SK-N-SH (cell line): ENCODE measurements at regions not wholly inside any gene's neighbourhood (a gene's known extent, or its start where the extent isn't known, plus 50 kb on each side); places are given as distances from the start of the nearest gene placed in this dataset.
A peak's percentile ranks its signal among the peaks of the same experiment; 100 is the strongest.

Source experiments
- CTCF ChIA-PET: fragments of 300-600, 350-600 bp; formaldehyde crosslinking; extraction: SDS; loops from one replicate; lab custom pipeline; 2021; lab: Yijun Ruan, JAX
- POLR2A ChIA-PET: fragments of 350-600 bp; sonication (Branson Sonifier 250); formaldehyde crosslinking; extraction: SDS; loops from one replicate; lab custom pipeline; 2020; ENCODE audit warnings: antibody characterized with exemption, inconsistent platforms; lab: Yijun Ruan, JAX
- DNase-seq: peaks from one replicate; pipeline ENCODE4 v3.0.0; 2012
- H2AFZ ChIP-seq: fragments of 200-600 bp; sonication (generic); 2 replicates; pipeline ENCODE4 v1.8.1; 2016; ENCODE audit warnings: antibody characterized with exemption, mild to moderate bottlenecking, low read depth
- H3F3A ChIP-seq: fragments of 200-600 bp; sonication (generic); replicated peaks from 2 replicates; pipeline ENCODE3; 2016; ENCODE audit warnings: antibody characterized with exemption, mild to moderate bottlenecking; ENCODE audit not compliant: insufficient read depth
- H3K27ac ChIP-seq, 2 experiments: fragments of 200-500 bp in 1 of 2; fragments of 200-600 bp in 1 of 2; sonication (Bioruptor generic) in 1 of 2; sonication (generic), shearing (Covaris generic) in 1 of 2; 2 replicates each; pipeline versions ENCODE4 v1.5.1 to v1.6.1; 2014 to 2016; ENCODE audit warnings: low read depth in 2 of 2, inconsistent platforms in 1 of 2, low read length in 1 of 2, mild to moderate bottlenecking in 1 of 2, mixed read lengths in 1 of 2
- H3K27me3 ChIP-seq: fragments of 200-600 bp; sonication (generic), shearing (Covaris generic); 2 replicates; pipeline ENCODE4 v1.6.1; 2016; ENCODE audit warnings: mixed run types; ENCODE audit not compliant: insufficient read depth
- H3K36me3 ChIP-seq, 2 experiments: fragments of 200-500 bp in 1 of 2; fragments of 200-600 bp in 1 of 2; sonication (Bioruptor generic) in 1 of 2; sonication (generic) in 1 of 2; replicated peaks in 1 of 2; 2 replicates each; pipeline versions ENCODE3 to v1.5.1; 2014 to 2016; ENCODE audit warnings: low read length in 1 of 2, mild to moderate bottlenecking in 1 of 2; ENCODE audit not compliant: insufficient read depth in 2 of 2, control insufficient read depth in 1 of 2
- H3K4me1 ChIP-seq, 2 experiments: fragments of 200-500 bp in 1 of 2; fragments of 200-600 bp in 1 of 2; sonication (Bioruptor generic) in 1 of 2; sonication (generic), shearing (Covaris generic) in 1 of 2; 2 replicates each; pipeline versions ENCODE4 v1.5.1 to v1.6.1; 2014 to 2016; ENCODE audit warnings: low read depth in 1 of 2, low read length in 1 of 2, mixed run types in 1 of 2; ENCODE audit not compliant: insufficient read depth in 2 of 2, control insufficient read depth in 1 of 2
- H3K4me2 ChIP-seq: fragments of 200-600 bp; sonication (generic), shearing (Covaris generic); 2 replicates; pipeline ENCODE4 v1.6.1; 2017; ENCODE audit warnings: mixed run types
- H3K4me3 ChIP-seq, 2 experiments: fragments of 200-500 bp in 1 of 2; fragments of 200-600 bp in 1 of 2; sonication (Bioruptor generic) in 1 of 2; sonication (generic), shearing (Covaris generic) in 1 of 2; 2 replicates each; pipeline versions ENCODE4 v1.5.1 to v1.8.1; 2014 to 2016; ENCODE audit warnings: low read depth in 2 of 2, inconsistent platforms in 1 of 2, low read length in 1 of 2, mild to moderate bottlenecking in 1 of 2, mixed read lengths in 1 of 2, moderate library complexity in 1 of 2
- H3K79me2 ChIP-seq: fragments of 200-600 bp; sonication (generic); 2 replicates; pipeline ENCODE4 v1.8.1; 2017; ENCODE audit warnings: mild to moderate bottlenecking; ENCODE audit not compliant: insufficient read depth
- H3K9ac ChIP-seq: fragments of 200-600 bp; sonication (generic); 2 replicates; pipeline ENCODE4 v1.6.1; 2017; ENCODE audit warnings: mixed run types
- H3K9me2 ChIP-seq: fragments of 200-600 bp; sonication (generic); 2 replicates; pipeline ENCODE4 v1.6.1; 2017; ENCODE audit warnings: mixed run types
- H3K9me3 ChIP-seq: fragments of 200-600 bp; sonication (generic); 2 replicates; pipeline ENCODE4 v1.6.1; 2017; ENCODE audit warnings: mixed run types, mild to moderate bottlenecking, moderate library complexity
- H4K20me1 ChIP-seq: fragments of 200-600 bp; sonication (generic); 2 replicates; pipeline ENCODE4 v1.6.1; 2017; ENCODE audit warnings: mild to moderate bottlenecking, mixed run types; ENCODE audit not compliant: insufficient read depth
- EP300 ChIP-seq, 2 experiments: IDR thresholded peaks; 2 replicates each; pipeline versions ENCODE4 v1.4.0 to v1.6.1; 2012; ENCODE audit warnings: borderline replicate concordance in 1 of 2, low read depth in 1 of 2, low read length in 1 of 2
- FOSL2 ChIP-seq: IDR thresholded peaks from 2 replicates; pipeline ENCODE4 v1.4.0; 2012; ENCODE audit warnings: low read depth, mild to moderate bottlenecking, moderate library complexity, borderline replicate concordance
- POLR2AphosphoS5 ChIP-seq: IDR thresholded peaks from 2 replicates; pipeline ENCODE4 v1.6.1; 2012; ENCODE audit warnings: low read depth, low read length
- RCOR1 ChIP-seq: fragments of 150-350 bp; IDR thresholded peaks from 2 replicates; pipeline ENCODE4 v1.6.1; 2017; ENCODE audit warnings: antibody characterized with exemption, low read length
- TCF12 ChIP-seq: IDR thresholded peaks from 2 replicates; pipeline ENCODE4 v1.4.0; 2012
- TEAD4 ChIP-seq: IDR thresholded peaks from 2 replicates; pipeline ENCODE4 v1.4.0; 2012; ENCODE audit warnings: mild to moderate bottlenecking, borderline replicate concordance; ENCODE audit not compliant: insufficient read depth
- YY1 ChIP-seq: IDR thresholded peaks from 2 replicates; pipeline ENCODE4 v1.4.0; 2012; ENCODE audit warnings: low read depth, mild to moderate bottlenecking
- WGBS: methylation state at CpG from one replicate; pipeline ENCODE4 v1.1.6; 2017; ENCODE audit warnings: low lambda C conversion rate; 5-methylcytosine and 5-hydroxymethylcytosine counted together
- TF ChIP-seq, protein P1 (sequence below): IDR thresholded peaks from 2 replicates; pipeline ENCODE4; 2012
- TF ChIP-seq, protein P2 (sequence below): IDR thresholded peaks from 2 replicates; pipeline ENCODE4 v1.6.1; 2012; ENCODE audit warnings: mild to moderate bottlenecking, low read depth, low read length, moderate library complexity
- TF ChIP-seq, protein P3 (sequence below): IDR thresholded peaks from 2 replicates; pipeline ENCODE4 v1.4.0; 2012; ENCODE audit warnings: low read depth, borderline replicate concordance

DNA sequence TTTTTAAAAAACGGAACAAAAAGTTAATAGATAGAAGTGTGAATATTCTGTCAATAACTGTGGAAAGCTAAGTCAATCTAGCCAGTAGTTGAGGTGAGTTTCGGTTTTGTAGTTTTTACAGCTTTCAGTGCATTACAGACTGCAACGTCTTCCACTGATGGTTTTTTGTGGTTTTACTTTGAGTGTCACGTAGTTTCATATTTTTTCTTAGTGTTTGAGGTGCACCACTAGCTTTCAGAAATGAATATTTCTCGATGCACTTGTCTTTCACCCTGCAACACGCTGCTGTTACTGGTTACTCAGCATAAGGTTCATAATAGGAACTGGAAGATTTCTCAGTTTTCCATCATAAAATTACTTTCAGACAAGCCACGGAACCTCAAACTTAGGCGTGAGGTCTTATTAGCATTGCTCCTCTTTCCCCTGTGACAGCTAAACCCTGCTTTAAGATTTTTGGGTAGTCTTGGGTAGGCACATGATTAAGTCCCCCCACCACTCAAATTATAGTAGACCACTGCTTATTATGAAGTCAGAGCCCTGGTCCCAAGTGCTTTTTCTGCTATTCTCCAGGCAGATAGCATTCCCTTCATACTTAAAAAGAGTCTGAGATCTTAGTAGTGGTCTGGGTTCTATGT, 1412.7 kb downstream of the KCNT2 start:
- no peaks in the 10 kb centered on the region; a peak in 1 of 4 replicates for H3K4me1 ChIP-seq
- peak overlapping the region; percentile 42; the same call in 1 of the 2 replicates for H3K4me2 ChIP-seq
- POLR2A ChIA-PET = no interaction called here
- CTCF ChIA-PET = no interaction called here
- no peaks in the 10 kb centered on the region for H3K79me2 ChIP-seq
- no peaks in the 10 kb centered on the region for H3K27me3 ChIP-seq
- H3K9me3 ChIP-seq = no peaks in the 10 kb centered on the region
- peaks cover 0 to 3% of the 10 kb centered on the region in 2 experiments for H3K36me3 ChIP-seq
- 8% methylated on average over 8 of the region's 8 CpGs for whole genome bisulfite sequencing
- TF ChIP-seq, protein P1, sequence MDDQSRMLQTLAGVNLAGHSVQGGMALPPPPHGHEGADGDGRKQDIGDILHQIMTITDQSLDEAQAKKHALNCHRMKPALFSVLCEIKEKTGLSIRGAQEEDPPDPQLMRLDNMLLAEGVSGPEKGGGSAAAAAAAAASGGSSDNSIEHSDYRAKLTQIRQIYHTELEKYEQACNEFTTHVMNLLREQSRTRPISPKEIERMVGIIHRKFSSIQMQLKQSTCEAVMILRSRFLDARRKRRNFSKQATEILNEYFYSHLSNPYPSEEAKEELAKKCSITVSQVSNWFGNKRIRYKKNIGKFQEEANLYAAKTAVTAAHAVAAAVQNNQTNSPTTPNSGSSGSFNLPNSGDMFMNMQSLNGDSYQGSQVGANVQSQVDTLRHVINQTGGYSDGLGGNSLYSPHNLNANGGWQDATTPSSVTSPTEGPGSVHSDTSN = no peak
- TF ChIP-seq, protein P2, sequence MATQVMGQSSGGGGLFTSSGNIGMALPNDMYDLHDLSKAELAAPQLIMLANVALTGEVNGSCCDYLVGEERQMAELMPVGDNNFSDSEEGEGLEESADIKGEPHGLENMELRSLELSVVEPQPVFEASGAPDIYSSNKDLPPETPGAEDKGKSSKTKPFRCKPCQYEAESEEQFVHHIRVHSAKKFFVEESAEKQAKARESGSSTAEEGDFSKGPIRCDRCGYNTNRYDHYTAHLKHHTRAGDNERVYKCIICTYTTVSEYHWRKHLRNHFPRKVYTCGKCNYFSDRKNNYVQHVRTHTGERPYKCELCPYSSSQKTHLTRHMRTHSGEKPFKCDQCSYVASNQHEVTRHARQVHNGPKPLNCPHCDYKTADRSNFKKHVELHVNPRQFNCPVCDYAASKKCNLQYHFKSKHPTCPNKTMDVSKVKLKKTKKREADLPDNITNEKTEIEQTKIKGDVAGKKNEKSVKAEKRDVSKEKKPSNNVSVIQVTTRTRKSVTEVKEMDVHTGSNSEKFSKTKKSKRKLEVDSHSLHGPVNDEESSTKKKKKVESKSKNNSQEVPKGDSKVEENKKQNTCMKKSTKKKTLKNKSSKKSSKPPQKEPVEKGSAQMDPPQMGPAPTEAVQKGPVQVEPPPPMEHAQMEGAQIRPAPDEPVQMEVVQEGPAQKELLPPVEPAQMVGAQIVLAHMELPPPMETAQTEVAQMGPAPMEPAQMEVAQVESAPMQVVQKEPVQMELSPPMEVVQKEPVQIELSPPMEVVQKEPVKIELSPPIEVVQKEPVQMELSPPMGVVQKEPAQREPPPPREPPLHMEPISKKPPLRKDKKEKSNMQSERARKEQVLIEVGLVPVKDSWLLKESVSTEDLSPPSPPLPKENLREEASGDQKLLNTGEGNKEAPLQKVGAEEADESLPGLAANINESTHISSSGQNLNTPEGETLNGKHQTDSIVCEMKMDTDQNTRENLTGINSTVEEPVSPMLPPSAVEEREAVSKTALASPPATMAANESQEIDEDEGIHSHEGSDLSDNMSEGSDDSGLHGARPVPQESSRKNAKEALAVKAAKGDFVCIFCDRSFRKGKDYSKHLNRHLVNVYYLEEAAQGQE = no peak
- TF ChIP-seq POLR2AphosphoS5 (no peak), RCOR1 (no peak), YY1 (no peak), EP300 (IDR thresholded peaks at IDR 0.05; ENCODE audit: borderline replicate concordance in 1 of 2, low read depth in 1 of 2, low read length in 1 of 2) (no peak)
- TF ChIP-seq, protein P3, sequence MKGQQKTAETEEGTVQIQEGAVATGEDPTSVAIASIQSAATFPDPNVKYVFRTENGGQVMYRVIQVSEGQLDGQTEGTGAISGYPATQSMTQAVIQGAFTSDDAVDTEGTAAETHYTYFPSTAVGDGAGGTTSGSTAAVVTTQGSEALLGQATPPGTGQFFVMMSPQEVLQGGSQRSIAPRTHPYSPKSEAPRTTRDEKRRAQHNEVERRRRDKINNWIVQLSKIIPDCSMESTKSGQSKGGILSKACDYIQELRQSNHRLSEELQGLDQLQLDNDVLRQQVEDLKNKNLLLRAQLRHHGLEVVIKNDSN = no peak
- no peak for DNase-seq
- peak overlapping the region; percentile 38 to 40; a peak in 3 of 4 replicates for H3K4me3 ChIP-seq
- peak overlapping the region in 1 of 2 experiments; percentile 11; a peak in 1 of 4 replicates for H3K27ac ChIP-seq
- H2AFZ ChIP-seq = peak overlapping the region; percentile 67
- no peaks in the 10 kb centered on the region for H3K9me2 ChIP-seq
- H3K9ac ChIP-seq = no peak overlapping the region; the same call in 1 of the 2 replicates
- H4K20me1 ChIP-seq = no peaks in the 10 kb centered on the region
- H3F3A ChIP-seq = no peaks in the 10 kb centered on the region

DNA sequence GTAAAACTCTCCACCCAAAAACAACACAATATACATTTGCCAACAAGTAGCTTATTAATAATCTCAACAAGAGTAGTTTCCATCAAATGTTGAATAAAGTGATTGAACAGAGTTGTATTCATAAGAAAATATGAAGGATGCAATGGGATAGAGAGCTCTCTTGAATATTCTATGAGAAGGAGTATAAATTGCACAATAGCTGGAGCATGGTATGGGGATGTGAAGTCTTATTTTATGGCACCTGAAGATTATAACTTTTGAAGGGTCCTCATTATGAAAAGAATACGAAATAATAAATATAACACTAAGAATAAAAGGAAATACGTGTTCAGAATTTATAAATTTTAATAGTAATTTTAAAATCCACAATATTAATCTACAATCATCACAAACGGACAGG, 1415.1 kb downstream of the KCNT2 start:
- Histone ChIP-seq H3K27me3 (no peaks in the 10 kb centered on the region), H3K9me3 (no peaks in the 10 kb centered on the region), H3K9me2 (no peaks in the 10 kb centered on the region), H3K27ac (no peak overlapping the region), H3K9ac (no peak overlapping the region), H3F3A (no peaks in the 10 kb centered on the region), H4K20me1 (no peaks in the 10 kb centered on the region), H3K36me3 (peaks cover 0 to 3% of the 10 kb centered on the region in 2 experiments), H3K4me2 (no peak overlapping the region), H3K4me1 (no peaks in the 10 kb centered on the region; a peak in 1 of 4 replicates), H3K4me3 (no peak overlapping the region), H2AFZ (no peak overlapping the region), H3K79me2 (no peaks in the 10 kb centered on the region)
- no peak for DNase-seq
- CTCF ChIA-PET = interaction anchor here (1.3 kb wide), 1 partner anchor 11 kb away, joined by 3 read pairs; no protein-coding TSS in a partner anchor
- WGBS = 27% methylated on average over 3 of the region's 3 CpGs
- TF ChIP-seq TCF12 (no peak), FOSL2 (no peak), TEAD4 (no peak)
- POLR2A ChIA-PET = no interaction called here
